NCI-H69 (cell line): ENCODE measurements at regions not wholly inside any gene's neighbourhood (a gene's known extent, or its start where the extent isn't known, plus 50 kb on each side); places are given as distances from the start of the nearest gene placed in this dataset.
"Not testable (repeated sequence)": the region's sequence is repeated elsewhere in the genome, so short reads cannot be mapped to it uniquely, and the experiment has no call there.

Source experiments
- DNase-seq: peaks from one replicate; lab custom pipeline; 2025; lab: John Stamatoyannopoulos, UW

GRCh38 chr7:106376026-106376799, 91.4 kb upstream of the NAMPT start:
- DNase-seq: no peak

GRCh38 chr7:106375499-106375898, 90.7 kb upstream of the NAMPT start:
- DNase-seq: no peak

GRCh38 chr7:106374437-106374836, 89.7 kb upstream of the NAMPT start:
- no peak for DNase-seq

GRCh38 chr7:106372595-106373318, 88.0 kb upstream of the NAMPT start:
- DNase-seq: no peak

- DNase-seq: no peak
Observed at GRCh38 chr7:106372126-106372525, 87.3 kb upstream of the NAMPT start.

- no peak for DNase-seq
Observed at GRCh38 chr7:106371629-106372028, 86.8 kb upstream of the NAMPT start.

- DNase-seq: no peak
Observed at GRCh38 chr7:106370542-106370941, 85.8 kb upstream of the NAMPT start.

GRCh38 chr7:106369816-106370215, 85.0 kb upstream of the NAMPT start:
- DNase-seq: no peak

GRCh38 chr7:106369352-106369751, 84.6 kb upstream of the NAMPT start:
- DNase-seq: no peak

- no peak for DNase-seq
Observed at GRCh38 chr7:106367664-106368063, 82.9 kb upstream of the NAMPT start.

GRCh38 chr7:106367018-106367420, 82.2 kb upstream of the NAMPT start:
- peak; percentile 80 for DNase-seq

- DNase-seq: no peak
Observed at GRCh38 chr7:106365252-106366005, 80.6 kb upstream of the NAMPT start.

- not testable (repeated sequence) for DNase-seq
Observed at GRCh38 chr7:106362507-106362906, 77.7 kb upstream of the NAMPT start.

- no peak for DNase-seq
Observed at GRCh38 chr7:106358103-106358663, 73.4 kb upstream of the NAMPT start.

- DNase-seq: no peak
Observed at GRCh38 chr7:106357675-106358074, 72.9 kb upstream of the NAMPT start.

GRCh38 chr7:106354822-106355221, 70.0 kb upstream of the NAMPT start:
- no peak for DNase-seq

GRCh38 chr7:106353944-106354343, 69.2 kb upstream of the NAMPT start:
- DNase-seq: no peak

- DNase-seq: no peak
Observed at GRCh38 chr7:106348231-106348630, 63.4 kb upstream of the NAMPT start.

- DNase-seq: no peak
Observed at GRCh38 chr7:106347229-106347833, 62.5 kb upstream of the NAMPT start.

GRCh38 chr7:106346678-106347217, 62.0 kb upstream of the NAMPT start:
- DNase-seq: no peak

- DNase-seq: no peak
Observed at GRCh38 chr7:106346167-106346677, 61.4 kb upstream of the NAMPT start.
